ENCODE measurements at regions not wholly inside any gene's neighbourhood (a gene's known extent, or its start where the extent isn't known, plus 50 kb on each side); places are given as distances from the start of the nearest gene placed in this dataset.

GRCh38 chr3:35849496-35849895 lies 210.2 kb downstream of the ARPP21 start:
- no peak for DNase-seq

- no peak for DNase-seq
Measured at GRCh38 chr3:35849963-35850362, 210.6 kb downstream of the ARPP21 start.

- DNase-seq: no peak
Measured at GRCh38 chr3:35857004-35857403, 217.7 kb downstream of the ARPP21 start.

- DNase-seq: no peak
Measured at GRCh38 chr3:35862057-35862456, 222.7 kb downstream of the ARPP21 start.

GRCh38 chr3:35864871-35865270 lies 225.5 kb downstream of the ARPP21 start:
- no peak for DNase-seq

GRCh38 chr3:35867791-35868190 lies 228.5 kb downstream of the ARPP21 start:
- no peak for DNase-seq

GRCh38 chr3:35871009-35871408 lies 231.7 kb downstream of the ARPP21 start:
- peak; percentile 7 for DNase-seq

GRCh38 chr3:35883929-35884328 lies 244.6 kb downstream of the ARPP21 start:
- DNase-seq: no peak

GRCh38 chr3:35894735-35895134 lies 255.4 kb downstream of the ARPP21 start:
- DNase-seq: no peak

- no peak for DNase-seq
Measured at GRCh38 chr3:35899245-35899644, 259.9 kb downstream of the ARPP21 start.

- no peak for DNase-seq
Measured at GRCh38 chr3:35900079-35900478, 260.8 kb downstream of the ARPP21 start.

- peak; percentile 88 for DNase-seq
Measured at GRCh38 chr3:35908366-35909232, 269.3 kb downstream of the ARPP21 start.

GRCh38 chr3:35919160-35919559 lies 279.8 kb downstream of the ARPP21 start:
- DNase-seq: no peak

- no peak for DNase-seq
Measured at GRCh38 chr3:35921718-35922117, 282.4 kb downstream of the ARPP21 start.

GRCh38 chr3:35924070-35924469 lies 284.7 kb downstream of the ARPP21 start:
- DNase-seq: peak; percentile 48

GRCh38 chr3:35927441-35927840 lies 288.1 kb downstream of the ARPP21 start:
- no peak for DNase-seq

- no peak for DNase-seq
Measured at GRCh38 chr3:35929158-35929557, 289.8 kb downstream of the ARPP21 start.

GRCh38 chr3:35931867-35932266 lies 292.5 kb downstream of the ARPP21 start:
- no peak for DNase-seq

GRCh38 chr3:35932995-35933394 lies 293.7 kb downstream of the ARPP21 start:
- no peak for DNase-seq

- no peak for DNase-seq
Measured at GRCh38 chr3:35936571-35936970, 297.2 kb downstream of the ARPP21 start.

- no peak for DNase-seq
Measured at GRCh38 chr3:35944926-35945710, 305.8 kb downstream of the ARPP21 start.

GRCh38 chr3:35946121-35946853 lies 307.0 kb downstream of the ARPP21 start:
- DNase-seq: peak; percentile 49

Measured in tongue (tissue), 1 donor.